HCT116 (cell line): ENCODE measurements at regions not wholly inside any gene's neighbourhood (a gene's known extent, or its start where the extent isn't known, plus 50 kb on each side); places are given as distances from the start of the nearest gene placed in this dataset.

Experiments
- CTCF ChIP-seq, 3 experiments: fragments of 200-600 bp in 1 of 3; sonication (generic) in 1 of 3; IDR thresholded peaks in 2 of 3; conservative IDR thresholded peaks in 1 of 3; 2 replicates each; pipeline ENCODE4 v1.5.1; 2012 to 2017; ENCODE audit warnings: low read depth in 2 of 3, low read length in 2 of 3, antibody characterized with exemption in 1 of 3, borderline replicate concordance in 1 of 3, control low read depth in 1 of 3, mild to moderate bottlenecking in 1 of 3, mixed read lengths in 1 of 3, mixed run types in 1 of 3, moderate library complexity in 1 of 3; ENCODE audit not compliant: insufficient read depth in 1 of 3
- EGR1 ChIP-seq: IDR thresholded peaks from 2 replicates; pipeline ENCODE4 v1.6.1; 2012; ENCODE audit warnings: low read depth
- EZH2phosphoT487 ChIP-seq: fragments of 200-600 bp; IDR thresholded peaks from 2 replicates; pipeline ENCODE4 v1.6.1; 2018; ENCODE audit warnings: antibody characterized with exemption, borderline replicate concordance
- FOSL1 ChIP-seq: IDR thresholded peaks from 2 replicates; pipeline ENCODE4 v1.6.1; 2012; ENCODE audit warnings: low read depth
- MAX ChIP-seq: IDR thresholded peaks from 2 replicates; pipeline ENCODE4 v1.6.1; 2012
- POLR2A ChIP-seq: IDR thresholded peaks from 2 replicates; pipeline ENCODE4 v1.7.0; 2011; ENCODE audit warnings: borderline replicate concordance; ENCODE audit not compliant: insufficient read depth, insufficient read length; ENCODE audit errors: extremely low read depth
- REST ChIP-seq: IDR thresholded peaks from 2 replicates; pipeline ENCODE4 v1.6.1; 2012; ENCODE audit warnings: low read depth
- YY1 ChIP-seq: IDR thresholded peaks from 2 replicates; pipeline ENCODE4 v1.6.1; 2011; ENCODE audit warnings: low read length, low read depth, moderate library complexity, mild to moderate bottlenecking; ENCODE audit not compliant: insufficient replicate concordance; ENCODE audit errors: extremely low read depth

DNA sequence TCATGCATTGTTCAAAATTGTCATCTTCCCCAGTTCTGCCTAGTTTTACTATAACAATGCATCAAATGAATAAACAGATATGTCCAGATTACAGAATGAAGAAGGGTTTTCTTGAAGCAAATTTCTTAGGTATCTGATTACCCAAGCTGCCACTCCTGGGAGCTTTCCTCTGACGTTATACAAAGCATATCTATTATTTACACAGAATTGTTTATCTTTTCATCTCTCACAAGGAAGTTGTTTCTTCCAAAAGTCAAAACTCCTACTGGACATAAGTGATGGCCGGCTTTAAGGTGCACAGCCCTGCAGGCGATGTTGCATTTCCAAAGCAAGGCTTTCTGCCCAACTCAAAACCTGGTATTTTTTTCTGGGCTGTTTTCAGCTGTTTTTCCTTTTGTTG is 73.4 kb upstream of the ANKH start:
- TF ChIP-seq CTCF (IDR thresholded peaks at IDR 0.05 in 2 of 3, conservative IDR thresholded peaks at IDR 0.05 in 1 of 3; ENCODE audit: borderline replicate concordance in 1 of 3, insufficient read depth in 1 of 3, low read depth in 2 of 3, low read length in 2 of 3), result no peak
- TF ChIP-seq EZH2phosphoT487, result no peak
- no peak for TF ChIP-seq YY1
- no peak for TF ChIP-seq POLR2A
- no peak for TF ChIP-seq MAX
- TF ChIP-seq REST, result no peak
- no peak for TF ChIP-seq EGR1
- TF ChIP-seq FOSL1, result no peak
